Bone marrow (tissue), 2 donors: ENCODE measurements at regions not wholly inside any gene's neighbourhood (a gene's known extent, or its start where the extent isn't known, plus 50 kb on each side); places are given as distances from the start of the nearest gene placed in this dataset.
"Not testable (repeated sequence)": the region's sequence is repeated elsewhere in the genome, so short reads cannot be mapped to it uniquely, and the experiment has no call there.

ENCODE experiments used
- DNase-seq, 2 donors: peaks; one replicate each; lab custom pipeline; 2025; lab: John Stamatoyannopoulos, UW

DNA sequence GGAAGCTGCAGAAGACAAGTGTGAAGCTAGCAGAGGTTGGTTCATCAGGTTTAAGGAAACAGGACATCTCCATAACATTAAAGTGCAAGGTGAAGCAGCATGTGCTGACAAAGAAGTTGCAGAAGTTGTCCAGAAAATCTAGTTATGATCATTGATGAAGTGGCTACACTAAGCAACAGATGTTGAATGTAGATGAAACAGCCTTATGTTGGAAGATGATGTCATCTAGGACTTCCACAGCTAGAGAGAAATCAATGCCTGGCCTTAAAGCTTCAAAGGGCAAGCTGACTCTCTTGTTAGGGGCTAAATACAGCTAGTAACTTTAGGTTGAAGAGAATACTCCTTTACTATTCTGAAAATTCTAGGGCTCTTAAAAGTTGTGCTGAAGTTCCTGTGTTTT is 340.2 kb upstream of the SOX9 start:
- no peak for DNase-seq

DNA sequence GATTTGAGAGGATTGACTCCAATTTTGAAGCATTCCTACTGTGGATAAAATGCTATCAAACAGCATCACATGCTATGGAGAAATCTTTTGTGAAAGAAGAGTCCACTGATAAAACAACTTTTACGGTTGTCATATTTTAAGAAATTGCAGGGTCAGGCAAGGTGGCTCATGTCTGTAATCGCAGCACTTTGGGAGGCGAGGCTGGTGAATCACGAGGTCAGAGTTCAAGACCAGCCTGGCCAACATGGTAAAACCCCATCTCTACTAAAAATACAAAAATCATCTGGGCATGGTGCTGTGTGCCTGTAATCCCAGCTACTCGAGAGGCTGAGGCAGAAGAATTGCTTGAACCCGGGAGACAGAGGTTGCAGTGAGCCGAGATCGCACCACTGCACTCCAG is 338.8 kb upstream of the SOX9 start:
- not testable (repeated sequence) for DNase-seq

DNA sequence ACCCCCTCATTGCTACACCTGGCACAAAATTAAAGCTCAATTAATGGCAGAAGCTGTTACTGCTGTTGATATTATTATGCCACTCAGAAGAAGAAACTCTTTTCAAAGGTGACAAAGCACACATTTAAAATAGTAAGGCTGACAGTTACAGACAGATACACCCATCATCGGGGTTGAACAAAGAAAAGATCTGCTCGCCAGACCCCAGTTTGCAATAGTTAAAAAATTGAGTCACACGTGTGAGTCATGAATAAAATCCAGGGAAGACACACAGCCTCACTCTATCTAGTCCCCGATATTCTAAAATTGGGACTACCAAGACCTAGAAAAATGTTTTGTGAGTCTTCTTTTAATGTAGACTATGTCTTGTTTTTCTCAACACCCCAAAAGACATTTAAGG is 330.0 kb upstream of the SOX9 start:
- DNase-seq, result no peak

DNA sequence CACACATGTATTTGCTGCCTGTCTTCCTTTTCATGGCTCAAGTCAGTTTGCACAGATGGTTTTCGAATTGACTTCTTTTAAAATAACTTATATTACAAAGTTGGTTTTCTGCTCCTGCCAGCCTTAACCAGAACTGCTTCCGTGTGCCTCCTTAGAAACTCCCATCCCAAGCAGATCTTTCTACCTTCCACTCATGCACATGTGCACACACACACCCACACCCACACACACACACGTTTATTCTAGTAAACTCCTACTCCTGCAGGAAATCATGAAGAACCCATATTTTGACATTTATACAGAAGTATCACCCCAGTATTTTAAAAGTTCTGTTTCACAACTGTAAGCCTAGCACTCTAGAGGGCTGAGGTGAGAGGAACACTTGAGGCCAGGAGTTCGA is 329.5 kb upstream of the SOX9 start:
- no peak for DNase-seq

DNA sequence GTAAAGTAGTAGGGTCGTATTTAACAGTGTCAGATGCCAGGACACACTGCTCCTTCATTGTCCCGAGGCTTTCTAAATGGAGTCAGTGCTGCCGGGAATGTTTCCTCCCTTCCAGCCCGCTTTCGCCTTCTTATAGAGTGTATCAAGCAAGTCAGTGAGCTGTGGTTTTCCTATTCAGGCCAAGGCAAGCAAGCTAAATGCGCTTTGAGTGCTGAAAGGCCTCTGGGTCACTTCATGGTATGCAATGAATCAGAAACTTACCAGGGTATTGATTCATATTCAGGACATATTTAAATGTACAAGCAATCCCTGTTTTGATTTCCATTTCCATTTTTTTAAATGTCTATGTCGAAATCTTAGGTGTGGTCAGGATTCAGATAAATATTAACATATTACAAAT is 327.9 kb upstream of the SOX9 start:
- DNase-seq, result no peak

DNA sequence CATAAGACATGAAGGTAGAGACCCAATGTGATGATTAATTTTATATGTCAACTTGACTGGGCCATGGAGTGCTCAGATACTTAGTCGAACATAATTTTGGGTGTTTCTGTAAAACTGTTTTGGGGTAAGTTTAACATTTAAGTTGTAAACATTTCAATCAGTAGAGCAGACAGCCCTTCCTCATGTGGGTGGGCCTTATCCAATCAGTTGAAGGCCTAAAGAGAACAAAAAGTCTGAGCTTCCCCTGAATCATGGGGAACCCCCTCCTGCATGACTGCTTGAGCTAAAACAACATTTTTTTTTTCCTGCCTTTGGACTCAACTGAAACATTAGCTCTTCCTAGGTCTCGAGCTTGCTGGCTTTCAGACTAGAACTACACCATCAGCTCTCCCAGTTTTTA is 327.3 kb upstream of the SOX9 start:
- no peak for DNase-seq

DNA sequence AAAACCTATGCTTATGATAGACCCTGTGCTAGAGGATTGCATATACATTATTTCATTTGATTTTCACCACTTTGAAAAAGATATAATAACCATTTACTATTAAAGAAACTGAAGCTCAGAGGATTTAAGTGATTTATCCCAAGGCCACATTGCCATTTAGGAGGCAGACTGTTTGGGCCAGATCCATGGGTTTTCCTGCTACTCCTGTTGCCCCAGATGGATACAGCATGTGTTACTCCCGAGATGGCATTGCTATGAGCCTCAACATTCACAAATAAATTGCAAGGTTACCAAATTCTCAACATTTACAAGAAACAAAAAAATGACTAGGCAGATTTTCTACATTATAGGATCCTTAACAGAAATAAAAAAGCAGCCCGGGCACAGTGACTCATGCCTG is 322.1 kb upstream of the SOX9 start:
- no peak for DNase-seq

DNA sequence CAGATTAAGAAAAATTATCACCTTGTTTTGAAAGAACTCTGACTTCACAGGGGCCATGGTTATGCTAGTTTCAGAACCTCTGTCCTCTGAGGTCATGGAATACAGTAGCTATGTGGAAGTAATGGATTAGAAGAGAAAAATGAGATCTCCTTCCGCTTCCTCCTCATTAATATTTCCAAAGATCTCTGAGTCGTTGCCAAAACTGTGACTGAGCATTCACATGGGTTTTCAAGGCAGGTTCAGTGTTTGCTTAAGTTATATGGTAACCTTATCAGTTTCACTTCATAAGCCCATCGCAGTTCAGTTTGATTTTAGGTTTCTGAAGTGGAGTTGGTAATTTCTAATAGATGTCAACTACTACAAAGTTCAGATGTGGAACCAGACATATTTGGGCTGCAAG is 321.2 kb upstream of the SOX9 start:
- DNase-seq, result no peak

DNA sequence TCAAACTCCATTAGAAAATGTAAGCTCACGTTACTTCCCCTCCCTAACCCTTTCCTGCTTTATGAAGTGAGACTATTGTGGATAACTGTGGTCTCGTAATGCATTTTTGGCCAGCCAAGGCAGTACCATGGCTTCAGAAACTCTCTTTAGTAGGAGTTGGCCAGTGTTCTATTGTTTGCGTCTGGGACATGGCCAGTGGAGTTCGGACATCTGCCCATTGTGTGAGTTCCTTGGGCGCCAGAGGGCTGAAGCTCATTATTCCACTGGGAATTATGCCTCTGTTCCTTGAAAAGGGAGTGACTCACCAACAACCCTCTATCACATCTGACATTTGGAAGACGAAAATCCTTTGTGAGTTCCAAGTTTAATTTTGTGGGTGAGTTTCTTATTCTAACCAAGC is 319.5 kb upstream of the SOX9 start:
- no peak for DNase-seq

DNA sequence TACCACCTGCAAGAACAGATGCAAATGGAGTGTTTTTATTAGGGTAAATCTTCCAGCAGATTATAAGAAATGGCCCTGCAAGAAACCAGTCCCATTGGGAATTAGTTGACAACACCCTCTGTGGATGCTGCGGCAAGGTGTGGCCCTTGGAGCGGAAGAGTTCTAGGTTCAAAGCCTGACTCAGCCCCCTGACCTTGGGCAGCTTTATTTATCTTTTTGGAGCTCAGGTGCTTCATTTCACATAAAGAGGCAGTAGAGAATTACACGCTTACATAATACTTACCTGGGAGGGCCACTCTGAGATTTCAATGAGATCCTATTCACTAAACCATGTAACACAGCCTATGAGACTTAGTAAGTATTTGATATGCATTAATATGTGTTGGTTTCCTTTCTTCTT is 318.2 kb upstream of the SOX9 start:
- no peak for DNase-seq

DNA sequence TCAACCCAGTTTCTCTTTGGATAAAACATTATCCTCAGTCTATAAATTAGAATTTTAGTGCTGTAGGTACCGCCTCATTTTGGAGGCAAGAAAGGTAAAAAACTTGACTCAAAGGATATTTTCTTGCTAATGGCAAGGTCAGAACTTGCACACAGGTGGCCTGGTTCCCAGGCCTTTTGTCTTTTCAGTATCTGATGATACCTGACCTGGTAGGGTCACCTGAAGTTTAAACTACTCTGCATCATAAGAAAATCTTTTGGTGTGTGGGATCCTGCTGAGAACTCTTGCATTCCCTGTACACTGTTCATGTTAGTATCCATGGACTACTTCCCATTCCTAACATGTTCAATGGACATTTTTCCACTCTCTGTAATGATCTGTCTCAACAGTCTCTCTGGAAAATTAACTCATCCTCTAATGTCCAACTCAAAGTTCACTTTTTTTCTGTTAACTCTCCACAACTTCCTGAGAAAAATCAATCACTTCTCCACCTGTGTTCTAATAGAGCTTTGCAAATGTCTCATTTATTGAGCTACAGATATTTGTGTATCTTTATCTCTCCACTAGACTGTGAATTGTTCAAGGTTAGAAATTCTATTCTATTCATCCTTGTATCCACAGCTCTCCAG is 317.1 kb upstream of the SOX9 start:
- DNase-seq, result no peak

DNA sequence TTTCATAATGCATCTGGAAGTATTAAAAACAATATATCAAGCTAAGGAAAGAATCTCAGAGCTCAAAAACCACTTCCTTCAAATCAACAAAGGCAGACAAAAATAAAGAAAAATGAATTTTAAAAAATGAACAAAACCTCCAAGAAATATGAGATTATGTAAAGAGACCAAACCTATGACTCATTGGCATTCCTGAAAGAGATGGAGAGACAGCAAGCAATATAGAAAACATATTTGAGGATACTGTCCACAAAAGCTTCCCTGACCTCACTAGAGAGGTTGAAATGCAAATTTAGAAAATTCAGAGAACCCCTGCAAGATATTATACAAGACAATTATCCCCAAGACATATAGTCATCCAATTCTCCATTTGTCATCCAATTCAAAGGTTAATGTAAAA is 311.3 kb upstream of the SOX9 start:
- DNase-seq, result no peak

DNA sequence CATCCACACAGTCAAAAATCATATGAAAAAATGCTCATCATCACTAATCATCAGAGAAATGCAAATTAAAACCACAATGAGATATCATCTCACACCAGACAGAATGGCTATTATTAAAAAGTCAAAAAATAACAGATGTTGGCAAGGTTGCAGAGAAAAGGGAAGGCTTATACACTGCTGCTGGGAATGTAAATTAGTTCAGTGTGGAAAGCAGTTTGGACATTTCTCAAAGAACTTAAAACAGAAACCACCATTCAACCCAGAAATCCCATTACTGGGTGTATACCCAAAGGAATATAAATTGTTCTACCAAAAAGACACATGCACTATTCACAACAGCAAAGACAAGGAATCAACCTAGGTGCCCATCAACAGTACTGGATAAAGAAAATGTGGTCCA is 307.0 kb upstream of the SOX9 start:
- not testable (repeated sequence) for DNase-seq

DNA sequence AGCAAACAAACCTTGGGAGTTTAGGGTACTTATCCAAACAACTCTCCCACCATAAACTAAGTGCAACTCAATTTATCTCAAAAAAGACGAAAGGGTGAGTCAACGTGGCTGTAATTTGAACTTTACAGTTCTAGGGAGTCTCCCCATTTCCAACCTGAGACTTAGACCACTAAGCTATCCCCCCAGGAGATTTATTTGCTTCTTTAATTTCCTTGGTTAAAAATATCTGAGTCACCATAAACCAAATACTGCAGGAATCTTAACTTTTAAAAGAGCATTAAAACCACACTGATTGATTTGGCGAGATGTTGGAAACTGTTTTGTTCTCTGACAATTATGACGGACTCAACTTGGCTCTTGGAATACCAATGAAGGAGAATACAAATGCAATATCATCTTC is 299.3 kb upstream of the SOX9 start:
- DNase-seq, result no peak

DNA sequence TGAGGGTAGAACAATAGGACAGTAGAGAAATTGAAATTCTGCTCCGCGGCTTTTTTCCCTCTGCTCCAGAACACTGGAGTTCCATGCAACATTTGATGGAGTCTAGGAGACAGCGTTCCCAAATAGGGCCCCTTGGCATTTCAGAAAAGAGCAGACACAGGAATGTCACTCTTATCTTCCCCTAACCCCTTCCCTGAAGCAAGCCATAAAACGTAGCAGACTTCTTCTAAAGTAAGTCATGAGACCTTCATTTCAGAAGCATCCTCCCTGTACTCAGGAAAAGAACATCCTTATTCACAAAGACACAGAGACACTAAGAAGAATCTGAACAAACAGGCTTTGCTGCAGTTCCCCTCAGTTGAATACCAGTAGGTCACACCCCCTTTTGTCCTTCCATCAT is 296.1 kb upstream of the SOX9 start:
- DNase-seq, result no peak

DNA sequence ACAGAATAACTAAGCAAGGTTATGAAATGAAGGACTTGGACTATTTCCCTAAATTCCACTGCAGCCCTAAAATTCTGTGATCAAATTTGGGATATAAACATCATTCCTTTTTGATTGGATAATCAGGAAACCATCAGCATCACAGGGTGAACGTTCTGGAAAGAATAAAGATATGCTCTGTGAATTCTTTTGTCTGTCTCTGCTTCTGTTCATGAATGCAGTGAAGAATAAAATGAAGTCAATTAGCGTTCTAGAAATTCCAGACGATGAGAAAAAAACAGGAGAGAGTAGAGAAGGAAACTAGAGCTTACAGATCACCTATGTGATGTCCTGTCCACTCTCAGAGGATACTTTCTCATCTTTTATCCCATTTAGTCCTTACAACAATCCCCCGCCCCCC is 295.1 kb upstream of the SOX9 start:
- DNase-seq, result no peak

DNA sequence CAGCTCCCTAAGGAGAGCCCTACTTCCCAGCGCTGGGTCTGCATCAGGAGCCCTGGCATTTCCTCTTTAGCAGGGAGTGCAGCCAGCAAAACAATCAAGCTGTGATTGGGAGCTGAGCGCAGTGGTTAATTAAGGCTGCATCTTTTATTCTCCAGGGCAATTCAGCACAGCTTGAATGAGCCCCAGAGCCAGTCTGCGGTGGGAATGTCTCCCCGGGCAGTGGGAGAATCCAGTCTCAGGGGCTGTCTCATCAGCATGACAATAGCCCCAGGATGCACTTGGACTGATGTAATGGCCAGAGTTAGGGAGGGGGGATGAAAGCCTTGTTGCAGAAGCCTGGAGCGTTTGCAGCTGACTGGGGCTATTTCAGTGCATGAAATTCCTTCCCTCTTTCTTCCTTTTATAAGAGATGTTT is 292.6 kb upstream of the SOX9 start:
- no peak for DNase-seq

DNA sequence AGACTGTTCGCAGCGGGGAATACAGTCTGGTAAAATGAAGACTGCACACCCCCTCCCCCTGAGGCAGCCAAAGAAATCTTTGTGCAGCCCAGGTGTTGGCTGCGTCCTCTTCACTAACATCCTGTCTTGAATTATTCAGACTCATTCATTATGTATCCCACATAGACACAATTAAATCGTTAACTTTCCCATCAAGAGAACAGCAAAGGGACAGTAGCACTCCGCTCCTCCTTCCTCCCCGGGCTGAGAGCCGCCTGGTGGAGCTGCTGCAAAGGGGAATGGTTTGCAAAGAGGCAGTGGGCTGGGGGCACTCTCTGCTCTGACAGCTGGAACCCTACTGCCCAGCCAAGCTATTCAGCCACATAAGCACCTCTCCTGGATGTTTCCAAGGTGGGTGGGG is 290.0 kb upstream of the SOX9 start:
- DNase-seq, result no peak

DNA sequence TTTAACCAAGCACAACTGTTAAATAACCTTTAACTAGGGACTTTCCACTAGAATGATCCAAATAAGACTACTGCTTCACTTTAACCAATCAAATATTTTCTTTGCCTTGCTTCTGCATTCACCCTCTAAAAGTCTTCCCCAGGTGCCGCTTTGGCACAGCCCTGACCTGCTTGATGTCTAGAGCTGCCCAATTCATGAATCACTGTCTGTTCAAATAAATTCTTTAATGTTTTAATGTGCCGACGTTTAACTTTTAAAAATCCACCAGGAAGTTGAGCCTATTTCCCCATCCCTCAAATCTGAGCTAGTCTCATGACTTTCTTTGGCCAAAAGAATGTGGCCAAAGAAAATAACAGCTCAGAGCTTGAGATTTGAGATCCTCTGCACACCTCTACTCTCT is 277.8 kb upstream of the SOX9 start:
- no peak for DNase-seq

DNA sequence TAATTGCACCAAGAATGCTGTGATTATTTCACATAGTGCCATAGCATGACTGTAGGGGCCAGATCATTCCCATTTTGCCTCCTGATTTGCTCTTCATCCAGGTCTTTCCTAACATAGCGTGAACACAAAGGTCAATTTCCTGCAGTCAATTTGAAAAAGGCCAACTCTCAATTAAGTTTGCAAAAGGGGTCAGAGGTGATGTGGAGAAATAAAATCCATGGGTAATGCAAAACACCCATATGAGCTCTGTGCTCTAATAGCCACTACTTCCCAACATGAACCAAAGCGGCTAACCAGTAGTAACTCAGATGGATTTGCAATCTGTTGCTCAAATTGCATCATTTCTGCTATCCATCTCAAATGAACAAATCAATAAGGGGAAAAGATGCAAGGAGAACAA is 275.5 kb upstream of the SOX9 start:
- DNase-seq, result no peak

DNA sequence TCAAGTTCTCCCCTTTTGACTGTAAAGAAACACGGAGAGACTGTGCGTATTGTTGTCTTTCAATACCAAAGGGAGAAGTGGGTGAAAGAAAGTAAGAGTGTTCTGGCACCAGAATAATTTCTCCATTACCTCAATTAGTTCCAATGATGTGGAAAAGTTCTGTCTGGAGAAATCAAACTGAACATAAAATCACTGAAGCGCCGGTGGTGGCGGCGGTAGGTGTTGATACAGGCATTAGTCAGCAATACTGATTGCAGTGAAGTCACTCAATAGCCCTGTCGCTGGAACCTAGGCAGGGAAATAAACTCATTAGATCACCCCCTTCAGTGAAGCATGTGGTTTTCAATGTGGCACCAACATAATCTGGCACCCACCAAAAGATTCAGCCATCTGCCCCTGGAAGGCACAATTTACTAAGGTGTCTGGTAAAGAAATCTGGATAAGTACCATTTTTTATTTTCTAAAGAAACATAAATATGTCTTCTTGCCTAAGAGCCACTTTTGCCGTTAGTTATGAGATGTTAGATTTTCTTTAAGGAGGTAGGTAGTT is 274.2 kb upstream of the SOX9 start:
- DNase-seq, result no peak

DNA sequence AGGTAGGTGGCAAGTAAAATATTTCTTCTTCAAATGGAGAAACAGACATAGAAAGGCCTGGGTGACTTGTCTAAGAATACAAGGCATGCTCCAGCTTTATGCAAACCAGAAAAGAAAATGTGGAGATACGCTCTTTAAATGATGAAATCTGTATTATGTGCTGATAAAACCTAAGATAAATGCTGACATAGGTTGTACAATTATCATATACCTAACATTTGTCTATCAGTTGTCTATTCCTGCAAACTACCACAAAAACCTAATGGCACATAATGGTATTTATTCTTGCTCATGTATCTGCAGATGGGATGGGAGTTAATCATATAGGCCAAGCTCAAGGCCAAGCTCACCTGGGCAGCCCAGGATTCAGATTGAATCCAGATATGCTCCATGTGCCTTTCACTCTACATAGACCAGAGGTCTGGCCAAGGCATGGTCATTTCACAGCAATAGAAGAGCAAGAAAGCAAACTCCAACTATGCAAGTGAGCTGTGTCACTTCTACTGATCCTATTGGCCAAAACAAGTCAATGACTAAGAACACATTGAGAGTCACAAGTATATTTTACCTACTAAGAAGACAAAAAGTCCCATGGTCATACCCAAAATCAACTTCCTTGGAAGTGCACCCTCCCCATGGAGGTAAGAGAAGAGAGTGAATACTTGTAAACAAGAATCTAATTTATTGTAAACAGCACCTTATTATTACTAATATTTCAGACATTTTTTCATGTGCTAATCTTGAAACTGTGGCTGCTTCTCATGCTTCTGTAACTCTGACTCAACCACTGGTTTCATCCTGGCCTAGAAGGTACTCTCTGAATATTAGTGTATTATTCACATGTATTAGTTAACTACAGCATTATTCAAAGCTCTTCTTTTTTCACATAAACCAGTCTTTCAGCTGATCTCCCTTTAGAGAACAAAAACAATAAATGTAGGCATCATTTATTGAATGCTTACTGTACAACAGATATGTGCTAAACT is 270.7 kb upstream of the SOX9 start:
- DNase-seq, result no peak

DNA sequence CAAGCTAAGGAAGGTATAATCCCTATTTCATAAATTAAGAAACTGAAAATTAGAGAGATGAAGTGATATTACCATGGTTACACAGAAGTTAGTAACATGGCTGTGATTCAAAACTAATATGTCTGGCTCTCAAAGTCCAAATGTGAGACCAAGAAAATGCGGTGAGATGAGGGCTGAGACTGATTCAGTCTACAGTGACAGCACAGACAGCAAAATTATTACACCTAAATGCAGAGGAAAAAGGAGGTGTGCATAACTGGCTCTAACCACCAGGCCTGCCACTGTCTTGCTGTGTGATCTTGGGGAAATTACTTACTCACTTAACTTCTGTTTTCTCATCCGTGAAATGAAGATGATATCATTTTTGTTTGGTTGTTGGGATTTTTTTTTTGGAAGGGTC is 270.0 kb upstream of the SOX9 start:
- no peak for DNase-seq
